HG03469 (cell line): ENCODE measurements at regions not wholly inside any gene's neighbourhood (a gene's known extent, or its start where the extent isn't known, plus 50 kb on each side); places are given as distances from the start of the nearest gene placed in this dataset.
"Not testable (repeated sequence)": the region's sequence is repeated elsewhere in the genome, so short reads cannot be mapped to it uniquely, and the experiment has no call there.

Source experiments
- ATAC-seq: cut with Tn5 transposase; IDR thresholded peaks from one replicate; pipeline ENCODE4 v1.9.1; 2021; ENCODE audit warnings: mild to moderate bottlenecking, moderate library complexity, moderate number of reproducible peaks; ENCODE audit not compliant: unreplicated experiment

DNA sequence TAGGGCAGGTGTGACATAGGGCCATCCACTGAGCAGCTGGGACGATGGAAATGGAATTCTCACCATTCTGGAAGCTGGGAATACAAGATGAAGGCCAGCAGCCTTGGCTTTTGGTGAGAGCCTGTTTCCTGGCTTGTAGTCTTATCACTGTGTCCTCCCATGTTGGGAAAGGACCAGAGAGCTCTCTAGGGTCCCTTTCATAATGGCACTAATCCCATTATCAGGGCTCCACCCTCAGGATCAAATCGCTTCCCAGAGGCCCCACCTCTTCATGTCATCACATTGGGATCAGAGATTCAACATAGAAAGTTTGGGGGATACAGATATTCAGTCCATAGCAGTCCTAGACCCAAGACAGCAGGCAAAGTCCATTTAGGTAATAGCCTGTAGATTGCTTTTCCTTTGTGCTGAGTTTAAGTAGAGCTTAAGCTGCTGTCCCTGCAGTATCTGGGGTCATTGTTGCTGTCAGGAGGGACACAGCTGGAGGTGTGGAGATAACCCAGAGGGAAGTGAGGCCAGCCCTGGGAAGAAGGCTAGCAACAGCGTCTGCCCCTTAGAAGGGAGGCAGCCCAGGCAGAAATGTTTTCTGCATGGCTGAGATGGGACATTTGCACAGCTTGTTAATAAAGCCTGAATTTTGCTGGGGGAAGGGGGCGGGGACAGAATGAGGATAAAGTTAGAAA is 136.5 kb upstream of the GPR12 start:
- ATAC-seq = no peak

GRCh38 chr13:26895808-26896466 is 135.4 kb upstream of the GPR12 start:
- no peak for ATAC-seq

DNA sequence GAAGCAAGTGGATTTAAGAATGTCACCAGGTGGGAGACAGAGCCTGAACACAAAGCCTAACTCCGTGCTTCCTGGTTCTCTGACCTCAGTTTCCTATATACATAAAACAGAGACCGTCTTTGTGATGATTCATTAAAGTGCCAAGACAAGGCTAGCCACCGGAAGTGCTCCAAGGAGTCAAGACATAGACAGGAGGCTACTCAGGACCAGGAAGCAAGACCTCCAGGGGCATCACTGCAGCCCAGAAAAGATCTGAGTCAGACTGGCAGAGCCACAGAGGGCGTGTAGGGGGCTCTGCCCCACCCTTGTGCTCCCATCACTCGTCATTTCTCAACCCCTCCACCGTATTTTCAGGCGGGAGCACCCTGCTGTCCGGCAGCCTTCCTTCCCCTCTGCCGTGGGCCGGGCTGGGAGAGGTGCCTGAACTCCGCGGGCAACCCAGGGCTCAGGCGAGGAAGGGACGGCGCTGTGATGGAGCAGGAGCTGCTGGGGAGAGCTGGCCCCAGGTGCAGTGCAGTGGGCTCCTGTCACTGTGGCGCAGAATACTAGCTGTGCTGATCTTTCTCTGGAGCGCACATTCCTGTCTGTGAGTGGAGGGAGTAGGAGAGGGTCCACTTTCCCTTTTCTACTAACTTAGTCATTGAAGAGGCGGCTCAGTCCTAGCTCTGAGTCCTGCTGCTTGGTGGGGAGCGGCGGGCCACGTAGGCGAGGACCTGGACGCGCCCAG is 134.7 kb upstream of the GPR12 start:
- ATAC-seq = no peak

GRCh38 chr13:26888632-26889031 is 128.0 kb upstream of the GPR12 start:
- no peak for ATAC-seq

DNA sequence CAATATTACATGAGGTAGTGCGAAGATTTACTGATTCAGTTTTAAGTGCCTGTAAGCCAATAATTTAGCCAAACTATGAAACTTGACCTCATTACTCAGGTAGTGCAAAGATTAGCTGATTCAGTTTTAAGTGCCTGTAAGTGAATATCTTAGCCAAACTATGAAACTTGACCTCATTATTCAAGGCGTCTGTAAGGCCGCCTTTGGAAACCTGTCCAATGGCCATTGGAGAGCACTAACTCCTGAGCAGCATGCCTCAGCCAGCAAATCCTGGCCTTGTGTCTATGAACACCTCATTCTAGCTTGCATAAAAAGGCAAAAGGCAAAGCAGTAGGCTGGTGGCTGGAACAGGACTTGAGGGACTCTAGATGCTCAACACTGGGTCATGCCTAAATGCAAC is 127.0 kb upstream of the GPR12 start:
- no peak for ATAC-seq

- no peak for ATAC-seq
Measured at GRCh38 chr13:26883613-26884257, 123.1 kb upstream of the GPR12 start.

GRCh38 chr13:26882731-26883130 is 122.1 kb upstream of the GPR12 start:
- no peak for ATAC-seq

DNA sequence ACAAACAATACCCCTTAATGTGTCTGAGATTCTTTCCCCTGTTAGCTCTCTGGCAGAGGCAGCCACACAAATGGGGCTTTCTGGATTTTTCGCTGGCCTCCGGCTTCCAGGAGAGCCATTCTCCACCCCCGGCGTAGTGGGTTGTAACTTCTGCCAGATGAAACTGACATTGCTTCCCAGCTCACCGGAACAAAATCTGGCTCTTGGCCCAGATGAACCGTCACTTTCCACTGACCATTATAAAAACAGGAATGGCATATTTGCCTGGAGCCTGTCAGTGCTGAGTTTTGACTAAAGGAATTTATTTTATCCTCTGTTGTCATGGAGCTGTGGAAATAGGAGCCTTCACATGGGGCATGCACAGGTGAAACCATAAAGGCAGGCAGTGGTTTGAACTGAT is 120.6 kb upstream of the GPR12 start:
- no peak for ATAC-seq

- no peak for ATAC-seq
Measured at GRCh38 chr13:26880735-26881134, 120.1 kb upstream of the GPR12 start.

DNA sequence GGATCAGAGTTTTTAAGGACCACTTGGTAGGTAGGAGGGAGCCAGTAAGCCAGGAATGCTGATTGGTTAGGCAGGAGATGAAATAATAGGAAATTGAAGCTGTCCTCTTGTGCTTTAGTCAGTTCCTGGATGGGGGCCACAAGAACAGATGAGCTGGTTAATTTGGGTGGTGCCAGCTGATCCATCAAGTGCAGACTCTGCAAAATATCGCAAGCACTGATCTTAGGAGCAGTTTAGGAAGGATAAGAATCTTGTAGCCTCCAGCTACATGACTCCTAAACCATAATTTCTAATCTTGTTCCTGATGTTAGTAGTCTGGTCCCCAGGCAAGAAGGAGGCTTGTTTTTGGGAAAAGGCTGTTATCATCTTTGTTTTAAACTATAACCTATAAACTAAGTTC is 117.9 kb upstream of the GPR12 start:
- ATAC-seq = no peak

DNA sequence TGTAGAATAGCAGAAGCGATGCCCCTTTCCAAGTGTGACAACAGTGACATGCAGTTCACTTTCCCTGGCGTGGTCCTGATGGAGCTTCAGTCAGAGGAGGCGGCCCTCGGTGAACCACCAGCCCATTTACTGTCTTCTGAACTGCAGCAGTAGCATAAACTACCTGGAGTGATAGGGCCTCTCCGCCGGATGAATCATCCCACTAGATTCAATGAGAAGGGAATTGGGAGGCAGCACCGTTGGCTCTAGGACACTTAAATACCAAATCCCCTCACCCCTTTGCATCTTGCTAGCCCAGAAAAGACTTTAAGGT is 112.8 kb upstream of the GPR12 start:
- no peak for ATAC-seq

- no peak for ATAC-seq
Measured at GRCh38 chr13:26872525-26873385, 112.2 kb upstream of the GPR12 start.

- no peak for ATAC-seq
Measured at GRCh38 chr13:26867451-26868091, 107.0 kb upstream of the GPR12 start.

DNA sequence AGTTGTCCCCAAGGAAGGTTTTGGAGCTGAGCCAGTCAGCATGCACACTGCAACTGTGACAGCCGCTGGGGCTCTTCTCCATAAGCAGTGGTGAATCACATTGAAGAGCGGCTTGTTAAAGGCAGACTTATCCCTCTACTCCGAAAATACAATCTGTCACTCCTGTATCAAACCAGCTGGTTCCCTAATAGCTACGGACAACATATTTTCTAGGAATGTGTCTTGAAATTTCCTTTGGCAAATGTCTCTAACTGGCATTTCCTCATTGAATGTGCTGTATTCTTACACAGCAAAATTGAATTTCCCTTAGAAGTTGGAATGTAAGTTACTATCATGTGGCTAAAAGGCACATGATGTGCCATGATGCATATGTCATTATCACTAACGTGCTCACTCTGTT is 104.0 kb upstream of the GPR12 start:
- ATAC-seq = no peak

DNA sequence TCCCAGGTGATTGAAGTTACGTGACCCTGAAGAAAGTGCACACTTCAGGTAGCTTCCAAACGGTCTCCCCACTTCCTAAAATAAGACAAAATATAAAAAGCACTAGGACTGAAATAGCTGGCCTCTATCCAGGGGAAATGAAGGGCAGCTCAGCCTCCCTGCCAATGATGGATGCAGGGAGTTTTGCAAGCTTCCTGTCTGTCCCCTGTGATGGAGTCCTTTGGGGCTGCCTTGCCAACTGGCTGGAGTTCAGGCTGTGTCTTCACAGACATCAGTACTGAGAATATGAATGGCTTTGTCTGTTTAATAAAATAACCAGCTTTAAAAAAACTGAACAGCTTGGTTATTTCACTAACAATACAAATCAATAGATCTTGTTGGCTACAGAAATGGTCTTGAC is 101.4 kb upstream of the GPR12 start:
- no peak for ATAC-seq

DNA sequence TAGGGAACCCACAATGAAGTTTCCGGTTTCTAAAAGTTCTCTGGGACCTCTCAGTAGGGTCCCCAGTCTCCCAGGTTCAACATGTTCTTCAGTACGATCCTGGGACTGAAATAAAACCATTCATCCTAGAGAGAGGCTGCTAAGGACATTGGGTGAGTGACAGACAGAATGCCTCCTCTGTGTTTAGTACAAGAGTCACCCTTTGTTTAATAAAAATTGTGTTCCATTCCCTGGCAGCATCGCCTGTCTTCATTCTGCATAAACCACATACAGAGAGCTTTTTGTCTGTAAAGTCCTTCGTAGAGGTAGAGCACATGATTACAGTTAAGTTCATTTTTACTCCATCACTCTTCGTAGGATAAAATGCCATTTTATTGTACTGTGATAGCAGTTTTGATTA is 95.3 kb upstream of the GPR12 start:
- no peak for ATAC-seq

- no peak for ATAC-seq
Measured at GRCh38 chr13:26855071-26855470, 94.5 kb upstream of the GPR12 start.

DNA sequence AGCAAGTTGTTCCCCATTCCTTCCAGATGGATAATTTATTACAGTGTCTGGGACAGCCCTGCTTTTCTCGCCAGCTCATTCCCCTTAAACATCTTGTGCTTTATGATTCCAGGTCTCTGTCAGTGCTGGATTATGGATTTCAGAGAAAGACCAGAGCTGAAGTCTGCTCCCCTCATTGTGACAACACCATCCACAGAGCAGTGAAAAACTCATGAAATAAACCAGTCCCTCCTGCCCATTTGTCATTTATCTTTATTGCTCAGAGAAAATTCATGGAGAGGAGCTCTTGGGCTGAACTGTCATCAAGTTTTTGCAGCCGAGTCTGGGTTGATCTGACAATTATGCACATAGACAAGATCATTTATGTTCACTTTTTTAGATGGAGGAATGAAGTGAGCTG is 92.7 kb upstream of the GPR12 start:
- no peak for ATAC-seq

DNA sequence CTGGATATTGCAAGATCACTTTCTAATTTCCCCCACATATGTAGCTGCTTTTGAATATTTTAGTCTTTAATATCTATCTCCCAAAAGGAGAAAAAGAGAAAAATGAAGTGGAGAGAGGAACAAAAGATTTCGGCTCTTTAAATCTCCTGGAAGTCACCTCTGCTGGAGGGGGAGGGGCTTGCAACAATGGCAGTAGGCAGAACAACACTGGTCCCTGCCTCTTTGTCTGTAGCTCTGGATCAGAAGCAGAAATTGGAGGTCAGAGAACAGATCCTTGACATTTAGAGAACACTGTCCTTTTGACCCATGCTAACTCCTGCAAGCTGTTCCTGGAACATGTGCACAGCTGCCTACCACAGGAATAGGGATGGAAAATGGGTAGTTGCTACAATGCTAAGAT is 86.7 kb upstream of the GPR12 start:
- ATAC-seq = no peak

DNA sequence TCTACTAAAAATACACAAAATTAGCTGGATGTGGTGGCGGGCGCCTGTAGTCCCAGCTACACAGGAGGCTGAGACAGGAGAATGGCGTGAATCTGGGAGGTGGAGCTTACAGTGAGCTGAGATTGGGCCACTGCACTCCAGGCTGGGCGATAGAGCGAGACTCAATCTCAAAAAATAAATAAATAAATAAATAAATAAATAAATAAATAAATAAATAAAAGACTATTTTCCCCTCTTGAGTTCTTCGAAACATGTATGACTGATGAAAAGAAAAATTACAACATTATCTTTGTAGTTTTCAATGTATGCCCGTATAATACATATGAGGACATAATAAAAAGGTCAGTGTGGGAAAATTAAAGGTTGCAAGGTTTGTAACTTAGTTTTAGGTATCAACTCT is 84.5 kb upstream of the GPR12 start:
- not testable (repeated sequence) for ATAC-seq
